Endothelial cell of umbilical vein (primary cell): ENCODE measurements at regions not wholly inside any gene's neighbourhood (a gene's known extent, or its start where the extent isn't known, plus 50 kb on each side); places are given as distances from the start of the nearest gene placed in this dataset.

Experiments used
- BruUV-seq: library from RNA; stranded (reverse); fragments of 400-500 nt; replicated peaks from 2 replicates; lab custom pipeline; 2021; lab: Mats Ljungman, UMichigan
- CTCF ChIA-PET: fragments of 300-600, 350-600 bp; sonication (Branson Sonifier 250); formaldehyde crosslinking; loops from one replicate; lab custom pipeline; 2021; ENCODE audit warnings: antibody characterized with exemption, inconsistent platforms; lab: Charles Lee
- POLR2A ChIA-PET: fragments of 300-600, 350-600 bp; sonication (Branson Sonifier 250); formaldehyde crosslinking; loops from one replicate; lab custom pipeline; 2021; ENCODE audit warnings: antibody characterized with exemption, inconsistent platforms; lab: Charles Lee
- DNase-seq: peaks from one replicate; pipeline ENCODE4 v3.0.0-alpha.2; 2011; ENCODE audit warnings: low read depth, low spot score
- FAIRE-seq: peaks from 2 replicates; lab custom pipeline; 2011; peaks lifted over from hg19 to GRCh38; lab: Jason Lieb, UNC
- H2AFZ ChIP-seq: 2 replicates; pipeline ENCODE4 v1.6.0; 2012; ENCODE audit warnings: low read depth, low read length, control low read depth, inconsistent platforms
- H3K27ac ChIP-seq: 2 replicates; pipeline ENCODE4 v1.5.1; 2011; ENCODE audit warnings: low read depth, mild to moderate bottlenecking, control low read depth, low read length, moderate library complexity; ENCODE audit not compliant: insufficient read depth
- H3K27me3 ChIP-seq, 2 experiments: 2 replicates each; pipeline versions ENCODE4 v1.6.0 to v1.6.1; 2011; ENCODE audit warnings: low read length in 2 of 2, mixed read lengths in 1 of 2; ENCODE audit not compliant: control insufficient read depth in 2 of 2, insufficient read depth in 2 of 2
- H3K36me3 ChIP-seq, 2 experiments: 2 replicates in 1 of 2; 3 replicates in 1 of 2; pipeline ENCODE4 v1.5.1; 2011; ENCODE audit warnings: low read length in 2 of 2, mild to moderate bottlenecking in 1 of 2, moderate library complexity in 1 of 2; ENCODE audit not compliant: control insufficient read depth in 2 of 2, insufficient read depth in 2 of 2; ENCODE audit errors: extremely low read depth in 1 of 2
- H3K4me1 ChIP-seq: 3 replicates; pipeline ENCODE4 v1.5.1; 2011; ENCODE audit warnings: mild to moderate bottlenecking, low read length; ENCODE audit not compliant: control insufficient read depth, insufficient read depth; ENCODE audit errors: extremely low read depth
- H3K4me2 ChIP-seq: 2 replicates; pipeline ENCODE4 v1.6.1; 2011; ENCODE audit warnings: low read length, control low read depth, mixed read lengths; ENCODE audit not compliant: insufficient read depth
- H3K4me3 ChIP-seq, 3 experiments: fragments of 200-600 bp in 1 of 3; sonication (generic), shearing (Covaris generic) in 1 of 3; replicated peaks in 1 of 3; 2 replicates each; pipeline ENCODE4 v1.5.1; 2011 to 2016; ENCODE audit warnings: control low read depth in 3 of 3, low read length in 3 of 3, mild to moderate bottlenecking in 2 of 3, inconsistent platforms in 1 of 3, low read depth in 1 of 3, moderate library complexity in 1 of 3; ENCODE audit not compliant: insufficient read depth in 1 of 3
- H3K79me2 ChIP-seq: 2 replicates; pipeline ENCODE4 v1.6.0; 2012; ENCODE audit warnings: low read length, inconsistent platforms; ENCODE audit not compliant: control insufficient read depth, insufficient read depth
- H3K9ac ChIP-seq: replicated peaks from 2 replicates; pipeline ENCODE3; 2011; ENCODE audit warnings: low read length, control low read depth; ENCODE audit not compliant: insufficient read depth; ENCODE audit errors: extremely low read depth
- H3K9me1 ChIP-seq: replicated peaks from 3 replicates; pipeline ENCODE4 v1.6.0; 2011; ENCODE audit warnings: mild to moderate bottlenecking, low read length; ENCODE audit not compliant: control insufficient read depth, insufficient read depth; ENCODE audit errors: extremely low read depth
- H3K9me3 ChIP-seq: replicated peaks from 2 replicates; pipeline ENCODE4 v1.5.1; 2012; ENCODE audit warnings: low read length, inconsistent platforms; ENCODE audit not compliant: control insufficient read depth, insufficient read depth
- H4K20me1 ChIP-seq: replicated peaks from 2 replicates; pipeline ENCODE3; 2011; ENCODE audit warnings: mild to moderate bottlenecking, low read length; ENCODE audit not compliant: control insufficient read depth, insufficient read depth; ENCODE audit errors: extremely low read depth
- CTCF ChIP-seq, 2 donors: IDR thresholded peaks; 1 replicate in 1 of 2; 2 replicates in 1 of 2; pipeline ENCODE4 v1.5.1; 2011; ENCODE audit warnings: low read length in 2 of 2, mild to moderate bottlenecking in 2 of 2, moderate library complexity in 2 of 2, control low read depth in 1 of 2, inconsistent platforms in 1 of 2, low read depth in 1 of 2; ENCODE audit not compliant: insufficient read depth in 1 of 2; ENCODE audit errors: extremely low read depth in 1 of 2
- EZH2 ChIP-seq: IDR thresholded peaks from 2 replicates; pipeline ENCODE4 v1.6.1; 2012; ENCODE audit warnings: borderline replicate concordance, low read depth, mild to moderate bottlenecking, moderate library complexity, low read length, inconsistent platforms; ENCODE audit not compliant: severe bottlenecking
- FOS ChIP-seq: IDR thresholded peaks from 2 replicates; pipeline ENCODE4 v1.6.1; 2011; ENCODE audit warnings: mild to moderate bottlenecking, low read length, moderate library complexity, borderline replicate concordance; ENCODE audit not compliant: insufficient read depth
- GATA2 ChIP-seq: IDR thresholded peaks from 2 replicates; pipeline ENCODE4 v1.7.0; 2011; ENCODE audit warnings: low read depth, mild to moderate bottlenecking, moderate library complexity, mixed read lengths, low read length; ENCODE audit not compliant: insufficient read length, insufficient read depth
- JUN ChIP-seq: IDR thresholded peaks from 2 replicates; pipeline ENCODE4 v1.6.1; 2011; ENCODE audit warnings: borderline replicate concordance, low read depth; ENCODE audit not compliant: insufficient read length, insufficient read depth
- MYC ChIP-seq: IDR thresholded peaks from one replicate; pipeline ENCODE4 v1.6.1; 2011; ENCODE audit warnings: mild to moderate bottlenecking, low read depth, low read length
- POLR2A ChIP-seq: IDR thresholded peaks from 2 replicates; pipeline ENCODE4 v1.6.1; 2012; ENCODE audit warnings: low read depth, mild to moderate bottlenecking, control low read depth, low read length
- POLR2AphosphoS5 ChIP-seq: IDR thresholded peaks from 2 replicates; pipeline ENCODE4 v1.6.1; 2012; ENCODE audit warnings: low read depth, mild to moderate bottlenecking, control low read depth, low read length, moderate library complexity; ENCODE audit not compliant: insufficient read depth
- dilution Hi-C: fragments of 300-500 bp; cut with MboI; formaldehyde crosslinking; loops from one replicate; pipeline ENCODE4 v1.15.0; 2019; ENCODE audit warnings: low sequenced_read_pairs; ENCODE audit not compliant: extremely low pct_ligation_motif_present
- intact Hi-C: fragments of 100-400 bp; cut with micrococcal nuclease; formaldehyde crosslinking; loops from one replicate; pipeline ENCODE4 v1.10.0; 2022
- TF ChIP-seq, protein P1 (sequence below): IDR thresholded peaks from 2 replicates; pipeline ENCODE4 v1.6.1; 2011; ENCODE audit not compliant: insufficient read depth, insufficient read length

GRCh38 chr6:141498977-141499376 is 633.7 kb upstream of the GJE1 start:
- ChIA-PET POLR2A (no interaction called here), CTCF (no interaction called here)
- H3K27ac ChIP-seq = no peak overlapping the region
- H4K20me1 ChIP-seq = no peaks in the 10 kb centered on the region
- H2AFZ ChIP-seq = no peak overlapping the region
- FAIRE-seq (no peak), DNase-seq (no peak)
- intact Hi-C loops = no loop called here
- peaks cover 3% of the 10 kb centered on the region for H3K4me1 ChIP-seq
- no peaks in the 10 kb centered on the region for H3K36me3 ChIP-seq
- H3K9me3 ChIP-seq = no peaks in the 10 kb centered on the region
- H3K9ac ChIP-seq = no peak overlapping the region
- no peaks in the 10 kb centered on the region for H3K27me3 ChIP-seq
- no peak overlapping the region for H3K4me2 ChIP-seq
- no peaks in the 10 kb centered on the region for H3K79me2 ChIP-seq
- dilution Hi-C loops = no loop called here
- no peaks in the 10 kb centered on the region for H3K9me1 ChIP-seq
- no peak overlapping the region for H3K4me3 ChIP-seq
- TF ChIP-seq, protein P1, sequence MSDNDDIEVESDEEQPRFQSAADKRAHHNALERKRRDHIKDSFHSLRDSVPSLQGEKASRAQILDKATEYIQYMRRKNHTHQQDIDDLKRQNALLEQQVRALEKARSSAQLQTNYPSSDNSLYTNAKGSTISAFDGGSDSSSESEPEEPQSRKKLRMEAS = no peak
- TF ChIP-seq POLR2AphosphoS5 = no peak
- no peak for TF ChIP-seq EZH2
- TF ChIP-seq FOS = no peak
- TF ChIP-seq CTCF (IDR thresholded peaks at IDR 0.05; ENCODE audit: extremely low read depth in 1 of 2, insufficient read depth in 1 of 2, low read depth in 1 of 2, low read length in 2 of 2) = no peak
- no peak for TF ChIP-seq POLR2A
- no peak for TF ChIP-seq JUN
- no peak for TF ChIP-seq GATA2
- TF ChIP-seq MYC = no peak
- no TSS peak for BruUV-seq
